Renal cortex interstitium (tissue), 11 donors: ENCODE measurements at regions not wholly inside any gene's neighbourhood (a gene's known extent, or its start where the extent isn't known, plus 50 kb on each side); places are given as distances from the start of the nearest gene placed in this dataset.

Experiments
- DNase-seq, 11 donors: peaks; one replicate each; pipeline ENCODE4 v3.0.0-alpha.2; 2013; ENCODE audit warnings: low read depth in 9 of 11, low spot score in 4 of 11; ENCODE audit errors: extremely low read depth in 1 of 11

GRCh38 chr13:57224414-57224813 lies 57.4 kb downstream of the PRR20E start:
- DNase-seq = no peak

GRCh38 chr13:57250472-57250871 lies 83.5 kb downstream of the PRR20E start:
- DNase-seq = no peak

- no peak for DNase-seq
These were observed 86.6 kb downstream of the PRR20E start for GRCh38 chr13:57253551-57253950.

GRCh38 chr13:57264965-57265364 lies 98.0 kb downstream of the PRR20E start:
- no peak for DNase-seq

GRCh38 chr13:57270493-57270892 lies 103.5 kb downstream of the PRR20E start:
- DNase-seq = no peak

GRCh38 chr13:57286511-57287098 lies 119.6 kb downstream of the PRR20E start:
- no peak for DNase-seq

GRCh38 chr13:57302604-57303003 lies 135.6 kb downstream of the PRR20E start:
- no peak for DNase-seq

GRCh38 chr13:57311009-57311586 lies 144.1 kb downstream of the PRR20E start:
- no peak for DNase-seq

- no peak for DNase-seq
These were observed 148.0 kb downstream of the PRR20E start for GRCh38 chr13:57314897-57315520.

- DNase-seq = no peak
These were observed 159.5 kb downstream of the PRR20E start for GRCh38 chr13:57326532-57326931.

- DNase-seq = no peak
These were observed 173.9 kb downstream of the PRR20E start for GRCh38 chr13:57340878-57341277.

- DNase-seq = no peak
These were observed 178.5 kb downstream of the PRR20E start for GRCh38 chr13:57345526-57345925.

- DNase-seq = no peak
These were observed 179.8 kb downstream of the PRR20E start for GRCh38 chr13:57346786-57347185.

- no peak for DNase-seq
These were observed 185.1 kb downstream of the PRR20E start for GRCh38 chr13:57352114-57352513.

- no peak for DNase-seq
These were observed 186.8 kb downstream of the PRR20E start for GRCh38 chr13:57353831-57354230.

- no peak for DNase-seq
These were observed 208.9 kb downstream of the PRR20E start for GRCh38 chr13:57375876-57376275.

GRCh38 chr13:57408312-57408711 lies 223.2 kb upstream of the PCDH17 start:
- DNase-seq = no peak

- DNase-seq = no peak
These were observed 222.4 kb upstream of the PCDH17 start for GRCh38 chr13:57409121-57409520.

- DNase-seq = no peak
These were observed 221.9 kb upstream of the PCDH17 start for GRCh38 chr13:57409656-57410055.

- no peak for DNase-seq
These were observed 213.4 kb upstream of the PCDH17 start for GRCh38 chr13:57418067-57418677.
